ENCODE measurements at regions not wholly inside any gene's neighbourhood (a gene's known extent, or its start where the extent isn't known, plus 50 kb on each side); places are given as distances from the start of the nearest gene placed in this dataset.

GRCh38 chr3:184503647-184504046 is 57.9 kb upstream of the EPHB3 start:
- TF ChIP-seq POLR2A (IDR thresholded peaks at IDR 0.05; ENCODE audit: low read length): no peak
- TF ChIP-seq GATA1 (IDR thresholded peaks at IDR 0.05; ENCODE audit: low read depth, low read length): no peak
